Smooth muscle cell (in vitro differentiated cells): ENCODE measurements at regions not wholly inside any gene's neighbourhood (a gene's known extent, or its start where the extent isn't known, plus 50 kb on each side); places are given as distances from the start of the nearest gene placed in this dataset.

Experiments
- DNase-seq: peaks from one replicate; lab custom pipeline; 2025; ENCODE audit not compliant: unreplicated experiment; lab: John Stamatoyannopoulos, UW
- H2AFZ ChIP-seq: fragments of 200-600 bp; sonication (generic); 2 replicates; pipeline ENCODE4 v1.6.0; 2016; ENCODE audit warnings: antibody characterized with exemption, low read depth, mild to moderate bottlenecking
- H3F3A ChIP-seq: fragments of 200-600 bp; sonication (generic); 2 replicates; pipeline ENCODE4 v1.6.0; 2017; ENCODE audit warnings: antibody characterized with exemption, low read depth
- H3K27ac ChIP-seq: fragments of 200-600 bp; sonication (generic); 2 replicates; pipeline ENCODE4 v1.5.1; 2016; ENCODE audit warnings: low read depth, mild to moderate bottlenecking
- H3K27me3 ChIP-seq: fragments of 200-600 bp; sonication (generic); 2 replicates; pipeline ENCODE4 v1.6.1; 2016; ENCODE audit warnings: low read depth, mild to moderate bottlenecking
- H3K36me3 ChIP-seq: fragments of 200-600 bp; sonication (generic); 2 replicates; pipeline ENCODE4 v1.5.1; 2016; ENCODE audit warnings: low read depth
- H3K4me1 ChIP-seq: fragments of 200-600 bp; sonication (generic); 2 replicates; pipeline ENCODE4 v1.5.1; 2016; ENCODE audit warnings: low read depth
- H3K4me2 ChIP-seq: fragments of 200-600 bp; sonication (generic); 2 replicates; pipeline ENCODE4 v1.6.0; 2016; ENCODE audit warnings: mild to moderate bottlenecking
- H3K4me3 ChIP-seq: fragments of 200-600 bp; sonication (generic); 2 replicates; pipeline ENCODE4 v1.5.1; 2016; ENCODE audit warnings: mild to moderate bottlenecking
- H3K79me2 ChIP-seq: fragments of 200-600 bp; sonication (generic); 2 replicates; pipeline ENCODE4 v1.6.0; 2016; ENCODE audit warnings: low read depth, mild to moderate bottlenecking
- H3K9ac ChIP-seq: fragments of 200-600 bp; sonication (generic); 2 replicates; pipeline ENCODE4 v1.6.0; 2016; ENCODE audit warnings: low read depth
- H3K9me3 ChIP-seq: fragments of 200-600 bp; sonication (generic); replicated peaks from 2 replicates; pipeline ENCODE4 v1.5.1; 2016; ENCODE audit warnings: low read depth
- H4K20me1 ChIP-seq: fragments of 200-600 bp; sonication (generic); 2 replicates; pipeline ENCODE4 v1.6.0; 2016; ENCODE audit warnings: low read depth
- WGBS: methylation state at CpG from one replicate; pipeline ENCODE4 v1.1.7; 2016; ENCODE audit warnings: low lambda C conversion rate; 5-methylcytosine and 5-hydroxymethylcytosine counted together
- TF ChIP-seq, protein P1 (sequence below): fragments of 200-600 bp; sonication (generic); IDR thresholded peaks from 2 replicates; pipeline ENCODE4 v1.5.1; 2017; ENCODE audit warnings: borderline replicate concordance, mild to moderate bottlenecking, antibody characterized with exemption; ENCODE audit not compliant: insufficient read depth, poor library complexity, severe bottlenecking

DNA sequence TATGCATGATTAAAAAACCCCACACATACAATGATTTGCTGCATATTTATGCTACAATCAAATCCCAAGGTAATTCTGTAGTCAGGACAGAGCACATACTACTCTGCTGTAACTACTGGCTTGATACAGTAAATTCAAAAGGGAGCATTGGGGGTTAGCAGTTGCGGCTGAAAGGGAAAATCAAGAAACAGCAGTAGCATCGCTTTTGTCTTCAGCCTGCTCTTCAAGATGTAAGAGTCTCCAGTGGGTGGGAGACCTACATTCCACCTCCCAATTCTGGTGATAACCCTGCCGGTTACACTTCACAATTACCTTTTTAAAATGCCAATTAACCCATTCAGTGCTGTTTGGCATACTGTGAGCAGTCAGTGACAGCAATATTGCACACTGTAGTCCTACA is 259.4 kb downstream of the NR2F2 start:
- Histone ChIP-seq H3K36me3 (no peaks in the 10 kb centered on the region), H3K9me3 (no peaks in the 10 kb centered on the region), H3F3A (no peaks in the 10 kb centered on the region), H3K4me2 (no peak overlapping the region), H3K27me3 (peaks cover 88% of the 10 kb centered on the region), H3K27ac (no peak overlapping the region), H2AFZ (no peak overlapping the region), H3K4me3 (no peak overlapping the region), H4K20me1 (no peaks in the 10 kb centered on the region), H3K79me2 (no peaks in the 10 kb centered on the region), H3K4me1 (peaks cover 26% of the 10 kb centered on the region), H3K9ac (no peak overlapping the region)
- no peak for DNase-seq
- TF ChIP-seq, protein P1, sequence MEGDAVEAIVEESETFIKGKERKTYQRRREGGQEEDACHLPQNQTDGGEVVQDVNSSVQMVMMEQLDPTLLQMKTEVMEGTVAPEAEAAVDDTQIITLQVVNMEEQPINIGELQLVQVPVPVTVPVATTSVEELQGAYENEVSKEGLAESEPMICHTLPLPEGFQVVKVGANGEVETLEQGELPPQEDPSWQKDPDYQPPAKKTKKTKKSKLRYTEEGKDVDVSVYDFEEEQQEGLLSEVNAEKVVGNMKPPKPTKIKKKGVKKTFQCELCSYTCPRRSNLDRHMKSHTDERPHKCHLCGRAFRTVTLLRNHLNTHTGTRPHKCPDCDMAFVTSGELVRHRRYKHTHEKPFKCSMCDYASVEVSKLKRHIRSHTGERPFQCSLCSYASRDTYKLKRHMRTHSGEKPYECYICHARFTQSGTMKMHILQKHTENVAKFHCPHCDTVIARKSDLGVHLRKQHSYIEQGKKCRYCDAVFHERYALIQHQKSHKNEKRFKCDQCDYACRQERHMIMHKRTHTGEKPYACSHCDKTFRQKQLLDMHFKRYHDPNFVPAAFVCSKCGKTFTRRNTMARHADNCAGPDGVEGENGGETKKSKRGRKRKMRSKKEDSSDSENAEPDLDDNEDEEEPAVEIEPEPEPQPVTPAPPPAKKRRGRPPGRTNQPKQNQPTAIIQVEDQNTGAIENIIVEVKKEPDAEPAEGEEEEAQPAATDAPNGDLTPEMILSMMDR: no peak
- 54% methylated on average over 3 of the region's 3 CpGs for WGBS

DNA sequence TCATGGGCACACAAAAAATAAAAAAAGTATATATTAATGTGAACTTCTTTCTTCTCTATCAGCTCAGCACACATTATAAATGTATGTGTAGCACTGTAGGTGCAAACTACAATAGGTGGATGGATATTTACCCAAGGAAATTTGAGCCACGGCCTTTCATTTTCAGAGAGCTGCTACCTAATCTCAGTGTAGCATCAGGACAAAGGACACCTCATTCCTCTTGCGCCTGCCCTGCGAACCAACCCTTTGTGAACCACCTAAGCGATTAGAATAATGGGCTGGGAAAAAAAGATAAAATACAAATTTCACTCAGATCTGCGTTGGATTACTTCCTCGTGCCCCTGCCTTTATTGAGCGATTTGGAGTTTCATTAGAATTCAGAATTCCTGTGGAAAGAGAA is 263.2 kb downstream of the NR2F2 start:
- Histone ChIP-seq H3K27ac (no peak overlapping the region), H3K9me3 (no peaks in the 10 kb centered on the region), H4K20me1 (no peaks in the 10 kb centered on the region), H3K4me2 (no peak overlapping the region), H3K79me2 (no peaks in the 10 kb centered on the region), H3K4me1 (peaks cover 19% of the 10 kb centered on the region), H3F3A (no peaks in the 10 kb centered on the region), H3K4me3 (no peak overlapping the region), H3K27me3 (peaks cover 71% of the 10 kb centered on the region), H3K9ac (no peak overlapping the region), H2AFZ (no peak overlapping the region), H3K36me3 (no peaks in the 10 kb centered on the region)
- DNase-seq: no peak
- WGBS: 57% methylated on average over 7 of the region's 7 CpGs
- TF ChIP-seq, protein P1: no peak

DNA sequence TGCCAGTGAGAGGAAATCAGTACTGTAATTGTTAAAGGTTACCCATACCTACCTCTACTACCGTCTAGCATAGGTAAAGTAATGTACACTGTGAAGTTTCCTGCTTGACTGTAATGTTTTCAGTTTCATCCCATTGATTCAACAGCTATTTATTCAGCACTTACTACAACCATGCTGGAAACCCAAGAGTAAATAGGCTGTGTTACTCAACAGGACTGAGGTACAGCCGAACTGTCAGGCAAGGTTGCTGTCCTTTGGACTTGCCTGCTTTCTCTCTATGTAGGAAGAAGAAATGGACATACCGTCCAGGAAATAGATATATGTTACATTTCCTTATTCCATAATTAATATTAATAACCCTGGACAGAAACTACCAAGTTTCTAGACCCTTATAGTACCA is 265.5 kb downstream of the NR2F2 start:
- WGBS: 90% methylated on average over 3 of the region's 3 CpGs
- Histone ChIP-seq H3K4me3 (no peak overlapping the region), H2AFZ (no peak overlapping the region), H3K79me2 (no peaks in the 10 kb centered on the region), H3K27me3 (peaks cover 50% of the 10 kb centered on the region), H3K27ac (no peak overlapping the region), H3K4me2 (no peak overlapping the region), H3F3A (no peaks in the 10 kb centered on the region), H4K20me1 (no peaks in the 10 kb centered on the region), H3K9ac (no peak overlapping the region), H3K36me3 (no peaks in the 10 kb centered on the region), H3K4me1 (peaks cover 13% of the 10 kb centered on the region), H3K9me3 (no peaks in the 10 kb centered on the region)
- TF ChIP-seq, protein P1: no peak
- no peak for DNase-seq

DNA sequence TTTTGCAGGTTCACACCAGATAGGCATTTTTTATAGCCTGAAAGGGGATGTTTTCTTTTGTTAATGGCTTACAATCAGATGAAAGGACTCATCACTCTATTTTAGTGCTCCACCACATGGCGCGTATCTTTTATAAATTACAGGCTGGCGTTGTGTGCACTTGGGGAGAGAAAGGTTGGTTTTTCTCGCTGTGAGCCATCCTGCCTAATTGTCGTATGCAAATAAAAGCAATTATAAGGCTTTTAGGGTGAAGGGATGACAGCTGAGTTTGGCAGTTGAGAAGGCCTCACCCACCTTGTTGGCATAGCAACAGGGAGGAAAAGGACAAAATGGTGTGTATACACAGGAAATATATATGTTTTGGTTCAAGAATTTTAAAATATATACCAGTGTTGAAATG is 268.0 kb downstream of the NR2F2 start:
- Histone ChIP-seq H3K27me3 (peaks cover 43% of the 10 kb centered on the region), H3K4me2 (no peak overlapping the region), H3K9me3 (no peaks in the 10 kb centered on the region), H3K79me2 (no peaks in the 10 kb centered on the region), H3K4me3 (no peak overlapping the region), H3K9ac (no peak overlapping the region), H3K36me3 (no peaks in the 10 kb centered on the region), H2AFZ (no peak overlapping the region), H3K4me1 (peaks cover 9% of the 10 kb centered on the region), H4K20me1 (no peaks in the 10 kb centered on the region), H3K27ac (no peak overlapping the region), H3F3A (no peaks in the 10 kb centered on the region)
- DNase-seq: no peak
- 82% methylated on average over 5 of the region's 5 CpGs for WGBS
- TF ChIP-seq, protein P1: no peak
